ENCODE measurements at regions not wholly inside any gene's neighbourhood (a gene's known extent, or its start where the extent isn't known, plus 50 kb on each side); places are given as distances from the start of the nearest gene placed in this dataset.

- no peak for DNase-seq (ENCODE audit: low read depth)
Measured at GRCh38 chr3:177598097-177598833, 401.0 kb upstream of the TBL1XR1 start.

- DNase-seq (ENCODE audit: low read depth): no peak
Measured at GRCh38 chr3:177599326-177599725, 402.0 kb upstream of the TBL1XR1 start.

GRCh38 chr3:177599837-177600236 is 402.6 kb upstream of the TBL1XR1 start:
- DNase-seq (ENCODE audit: low read depth): no peak

GRCh38 chr3:177600411-177600810 is 403.1 kb upstream of the TBL1XR1 start:
- DNase-seq (ENCODE audit: low read depth): no peak

- no peak for DNase-seq (ENCODE audit: low read depth)
Measured at GRCh38 chr3:177601152-177601551, 403.9 kb upstream of the TBL1XR1 start.

- no peak for DNase-seq (ENCODE audit: low read depth)
Measured at GRCh38 chr3:177602601-177603147, 405.4 kb upstream of the TBL1XR1 start.

- peak; percentile 49 for DNase-seq (ENCODE audit: low read depth)
Measured at GRCh38 chr3:177603148-177603603, 405.9 kb upstream of the TBL1XR1 start.

GRCh38 chr3:177604181-177604580 is 406.9 kb upstream of the TBL1XR1 start:
- no peak for DNase-seq (ENCODE audit: low read depth)

GRCh38 chr3:177606891-177607290 is 409.6 kb upstream of the TBL1XR1 start:
- no peak for DNase-seq (ENCODE audit: low read depth)

GRCh38 chr3:177607589-177607988 is 410.3 kb upstream of the TBL1XR1 start:
- DNase-seq (ENCODE audit: low read depth): no peak

- DNase-seq (ENCODE audit: low read depth): no peak
Measured at GRCh38 chr3:177608443-177608842, 411.2 kb upstream of the TBL1XR1 start.

- no peak for DNase-seq (ENCODE audit: low read depth)
Measured at GRCh38 chr3:177609613-177610012, 412.3 kb upstream of the TBL1XR1 start.

GRCh38 chr3:177610262-177610661 is 413.0 kb upstream of the TBL1XR1 start:
- DNase-seq (ENCODE audit: low read depth): no peak

GRCh38 chr3:177610686-177611633 is 413.7 kb upstream of the TBL1XR1 start:
- DNase-seq (ENCODE audit: low read depth): no peak

- DNase-seq (ENCODE audit: low read depth): no peak
Measured at GRCh38 chr3:177611752-177612334, 414.6 kb upstream of the TBL1XR1 start.

- DNase-seq (ENCODE audit: low read depth): no peak
Measured at GRCh38 chr3:177613901-177614300, 416.6 kb upstream of the TBL1XR1 start.

GRCh38 chr3:177615015-177615414 is 417.7 kb upstream of the TBL1XR1 start:
- peak; percentile 84 for DNase-seq (ENCODE audit: low read depth)

GRCh38 chr3:177618873-177619733 is 421.8 kb upstream of the TBL1XR1 start:
- peak; percentile 74 for DNase-seq (ENCODE audit: low read depth)

- DNase-seq (ENCODE audit: low read depth): no peak
Measured at GRCh38 chr3:177620073-177620472, 422.8 kb upstream of the TBL1XR1 start.

GRCh38 chr3:177622520-177622919 is 425.2 kb upstream of the TBL1XR1 start:
- DNase-seq (ENCODE audit: low read depth): peak; percentile 39
